GM12878 (cell line): ENCODE measurements at regions not wholly inside any gene's neighbourhood (a gene's known extent, or its start where the extent isn't known, plus 50 kb on each side); places are given as distances from the start of the nearest gene placed in this dataset.
A peak's percentile ranks its signal among the peaks of the same experiment; 100 is the strongest.

Experiments
- FOXK2 ChIP-seq: fragments of 450-650 bp; IDR thresholded peaks from 2 replicates; pipeline ENCODE4 v1.6.1; 2017; ENCODE audit warnings: mild to moderate bottlenecking, moderate library complexity
- HCFC1 ChIP-seq: fragments of 150-350 bp; IDR thresholded peaks from 2 replicates; pipeline ENCODE4 v1.6.1; 2014; ENCODE audit warnings: low read length
- HDGF ChIP-seq: fragments of 450-650 bp; IDR thresholded peaks from 2 replicates; pipeline ENCODE4 v1.6.1; 2016; ENCODE audit warnings: antibody characterized with exemption
- PAX8 ChIP-seq: fragments of 450-650 bp; IDR thresholded peaks from 2 replicates; pipeline ENCODE4 v1.6.1; 2017; ENCODE audit warnings: mild to moderate bottlenecking, moderate library complexity
- POLR2A ChIP-seq: IDR thresholded peaks from 2 replicates; pipeline ENCODE4 v1.6.1; 2011; ENCODE audit warnings: low read depth, mild to moderate bottlenecking, low read length
- RELA ChIP-seq: fragments of 450-650 bp; IDR thresholded peaks from 2 replicates; pipeline ENCODE4 v1.8.0; 2014; ENCODE audit warnings: borderline replicate concordance; ENCODE audit not compliant: partially characterized antibody
- SP1 ChIP-seq: IDR thresholded peaks from one replicate; pipeline ENCODE4 v1.6.1; 2011; ENCODE audit warnings: low read depth, low read length
- TAF1 ChIP-seq: IDR thresholded peaks from 2 replicates; pipeline ENCODE4 v1.6.1; 2011; ENCODE audit warnings: mild to moderate bottlenecking, low read depth, low read length, borderline replicate concordance
- TBL1XR1 ChIP-seq: IDR thresholded peaks from 2 replicates; pipeline ENCODE4 v1.6.1; 2012; ENCODE audit warnings: low read depth, low read length, improper control_type of control experiment
- TCF12 ChIP-seq: IDR thresholded peaks from 2 replicates; pipeline ENCODE4 v1.6.1; 2011; ENCODE audit warnings: low read depth, mild to moderate bottlenecking, low read length
- TCF3 ChIP-seq: IDR thresholded peaks from 2 replicates; pipeline ENCODE4 v1.6.1; 2012; ENCODE audit warnings: low read depth, mild to moderate bottlenecking, low read length, borderline replicate concordance; ENCODE audit not compliant: insufficient read depth
- ZNF217 ChIP-seq: fragments of 450-650 bp; IDR thresholded peaks from 2 replicates; pipeline ENCODE4 v1.6.1; 2017; ENCODE audit warnings: antibody characterized with exemption, mild to moderate bottlenecking
- TF ChIP-seq, protein P1 (sequence below): IDR thresholded peaks from 2 replicates; pipeline ENCODE4 v1.6.1; 2011; ENCODE audit warnings: borderline replicate concordance, low read depth, mild to moderate bottlenecking, moderate library complexity, low read length; ENCODE audit not compliant: insufficient read depth, poor library complexity, severe bottlenecking
- TF ChIP-seq, protein P2 (sequence below): fragments of 450-650 bp; formaldehyde crosslinking; IDR thresholded peaks from 2 replicates; pipeline ENCODE4 v1.5.0; 2022; ENCODE audit warnings: mild to moderate bottlenecking, missing genetic modification characterization
- TF ChIP-seq, protein P3 (sequence below): IDR thresholded peaks from 2 replicates; pipeline ENCODE4 v1.6.1; 2012; ENCODE audit warnings: improper control_type of control experiment, low read depth, low read length; ENCODE audit not compliant: insufficient replicate concordance
- TF ChIP-seq, protein P4 (sequence below): IDR thresholded peaks from 2 replicates; pipeline ENCODE4 v1.6.1; 2011; ENCODE audit warnings: mild to moderate bottlenecking, low read depth, low read length, moderate library complexity; ENCODE audit not compliant: insufficient replicate concordance
- TF ChIP-seq, protein P5 (sequence below): fragments of 150-350 bp; IDR thresholded peaks from 2 replicates; pipeline ENCODE4 v1.6.1; 2016; ENCODE audit warnings: low read depth, low read length

DNA sequence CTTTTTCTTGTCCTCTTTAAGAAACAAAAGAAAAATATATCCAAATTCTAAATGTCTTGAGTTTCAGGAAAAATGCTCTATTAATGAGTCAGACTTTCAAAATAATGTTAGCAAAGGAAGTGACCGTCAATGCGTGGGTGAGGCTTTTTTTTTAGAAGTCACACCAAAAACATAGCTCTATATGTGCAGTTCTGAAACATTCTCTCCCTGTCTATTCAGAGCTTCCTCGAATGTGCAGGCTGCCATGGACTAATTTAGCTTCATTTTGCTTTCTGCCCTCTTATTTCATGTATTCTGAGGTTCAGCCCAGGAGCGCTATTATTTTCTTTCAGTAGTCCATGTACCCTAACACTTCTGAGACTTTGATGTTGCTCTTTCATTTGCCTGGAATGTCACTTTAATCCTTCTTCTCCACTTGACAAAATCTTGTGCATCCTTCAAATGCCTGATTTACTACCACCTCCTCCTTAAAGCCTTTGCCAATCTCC lies 72.5 kb upstream of the RASA1 start (continued):
- TF ChIP-seq, protein P1, sequence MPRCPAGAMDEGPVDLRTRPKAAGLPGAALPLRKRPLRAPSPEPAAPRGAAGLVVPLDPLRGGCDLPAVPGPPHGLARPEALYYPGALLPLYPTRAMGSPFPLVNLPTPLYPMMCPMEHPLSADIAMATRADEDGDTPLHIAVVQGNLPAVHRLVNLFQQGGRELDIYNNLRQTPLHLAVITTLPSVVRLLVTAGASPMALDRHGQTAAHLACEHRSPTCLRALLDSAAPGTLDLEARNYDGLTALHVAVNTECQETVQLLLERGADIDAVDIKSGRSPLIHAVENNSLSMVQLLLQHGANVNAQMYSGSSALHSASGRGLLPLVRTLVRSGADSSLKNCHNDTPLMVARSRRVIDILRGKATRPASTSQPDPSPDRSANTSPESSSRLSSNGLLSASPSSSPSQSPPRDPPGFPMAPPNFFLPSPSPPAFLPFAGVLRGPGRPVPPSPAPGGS, result peak; percentile 62
- TF ChIP-seq ZNF217 (no peak), SP1 (peak; percentile 22), FOXK2 (no peak), RELA (no peak), HDGF (no peak), TAF1 (no peak), TCF12 (no peak), HCFC1 (no peak), POLR2A (no peak), TCF3 (no peak), PAX8 (no peak), TBL1XR1 (peak; percentile 62; the same call in 1 of the 2 replicates)
- TF ChIP-seq, protein P2, sequence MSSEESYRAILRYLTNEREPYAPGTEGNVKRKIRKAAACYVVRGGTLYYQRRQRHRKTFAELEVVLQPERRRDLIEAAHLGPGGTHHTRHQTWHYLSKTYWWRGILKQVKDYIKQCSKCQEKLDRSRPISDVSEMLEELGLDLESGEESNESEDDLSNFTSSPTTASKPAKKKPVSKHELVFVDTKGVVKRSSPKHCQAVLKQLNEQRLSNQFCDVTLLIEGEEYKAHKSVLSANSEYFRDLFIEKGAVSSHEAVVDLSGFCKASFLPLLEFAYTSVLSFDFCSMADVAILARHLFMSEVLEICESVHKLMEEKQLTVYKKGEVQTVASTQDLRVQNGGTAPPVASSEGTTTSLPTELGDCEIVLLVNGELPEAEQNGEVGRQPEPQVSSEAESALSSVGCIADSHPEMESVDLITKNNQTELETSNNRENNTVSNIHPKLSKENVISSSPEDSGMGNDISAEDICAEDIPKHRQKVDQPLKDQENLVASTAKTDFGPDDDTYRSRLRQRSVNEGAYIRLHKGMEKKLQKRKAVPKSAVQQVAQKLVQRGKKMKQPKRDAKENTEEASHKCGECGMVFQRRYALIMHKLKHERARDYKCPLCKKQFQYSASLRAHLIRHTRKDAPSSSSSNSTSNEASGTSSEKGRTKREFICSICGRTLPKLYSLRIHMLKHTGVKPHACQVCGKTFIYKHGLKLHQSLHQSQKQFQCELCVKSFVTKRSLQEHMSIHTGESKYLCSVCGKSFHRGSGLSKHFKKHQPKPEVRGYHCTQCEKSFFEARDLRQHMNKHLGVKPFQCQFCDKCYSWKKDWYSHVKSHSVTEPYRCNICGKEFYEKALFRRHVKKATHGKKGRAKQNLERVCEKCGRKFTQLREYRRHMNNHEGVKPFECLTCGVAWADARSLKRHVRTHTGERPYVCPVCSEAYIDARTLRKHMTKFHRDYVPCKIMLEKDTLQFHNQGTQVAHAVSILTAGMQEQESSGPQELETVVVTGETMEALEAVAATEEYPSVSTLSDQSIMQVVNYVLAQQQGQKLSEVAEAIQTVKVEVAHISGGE, result no peak
- TF ChIP-seq, protein P3, sequence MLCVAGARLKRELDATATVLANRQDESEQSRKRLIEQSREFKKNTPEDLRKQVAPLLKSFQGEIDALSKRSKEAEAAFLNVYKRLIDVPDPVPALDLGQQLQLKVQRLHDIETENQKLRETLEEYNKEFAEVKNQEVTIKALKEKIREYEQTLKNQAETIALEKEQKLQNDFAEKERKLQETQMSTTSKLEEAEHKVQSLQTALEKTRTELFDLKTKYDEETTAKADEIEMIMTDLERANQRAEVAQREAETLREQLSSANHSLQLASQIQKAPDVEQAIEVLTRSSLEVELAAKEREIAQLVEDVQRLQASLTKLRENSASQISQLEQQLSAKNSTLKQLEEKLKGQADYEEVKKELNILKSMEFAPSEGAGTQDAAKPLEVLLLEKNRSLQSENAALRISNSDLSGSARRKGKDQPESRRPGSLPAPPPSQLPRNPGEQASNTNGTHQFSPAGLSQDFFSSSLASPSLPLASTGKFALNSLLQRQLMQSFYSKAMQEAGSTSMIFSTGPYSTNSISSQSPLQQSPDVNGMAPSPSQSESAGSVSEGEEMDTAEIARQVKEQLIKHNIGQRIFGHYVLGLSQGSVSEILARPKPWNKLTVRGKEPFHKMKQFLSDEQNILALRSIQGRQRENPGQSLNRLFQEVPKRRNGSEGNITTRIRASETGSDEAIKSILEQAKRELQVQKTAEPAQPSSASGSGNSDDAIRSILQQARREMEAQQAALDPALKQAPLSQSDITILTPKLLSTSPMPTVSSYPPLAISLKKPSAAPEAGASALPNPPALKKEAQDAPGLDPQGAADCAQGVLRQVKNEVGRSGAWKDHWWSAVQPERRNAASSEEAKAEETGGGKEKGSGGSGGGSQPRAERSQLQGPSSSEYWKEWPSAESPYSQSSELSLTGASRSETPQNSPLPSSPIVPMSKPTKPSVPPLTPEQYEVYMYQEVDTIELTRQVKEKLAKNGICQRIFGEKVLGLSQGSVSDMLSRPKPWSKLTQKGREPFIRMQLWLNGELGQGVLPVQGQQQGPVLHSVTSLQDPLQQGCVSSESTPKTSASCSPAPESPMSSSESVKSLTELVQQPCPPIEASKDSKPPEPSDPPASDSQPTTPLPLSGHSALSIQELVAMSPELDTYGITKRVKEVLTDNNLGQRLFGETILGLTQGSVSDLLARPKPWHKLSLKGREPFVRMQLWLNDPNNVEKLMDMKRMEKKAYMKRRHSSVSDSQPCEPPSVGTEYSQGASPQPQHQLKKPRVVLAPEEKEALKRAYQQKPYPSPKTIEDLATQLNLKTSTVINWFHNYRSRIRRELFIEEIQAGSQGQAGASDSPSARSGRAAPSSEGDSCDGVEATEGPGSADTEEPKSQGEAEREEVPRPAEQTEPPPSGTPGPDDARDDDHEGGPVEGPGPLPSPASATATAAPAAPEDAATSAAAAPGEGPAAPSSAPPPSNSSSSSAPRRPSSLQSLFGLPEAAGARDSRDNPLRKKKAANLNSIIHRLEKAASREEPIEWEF, result no peak
- TF ChIP-seq, protein P4, sequence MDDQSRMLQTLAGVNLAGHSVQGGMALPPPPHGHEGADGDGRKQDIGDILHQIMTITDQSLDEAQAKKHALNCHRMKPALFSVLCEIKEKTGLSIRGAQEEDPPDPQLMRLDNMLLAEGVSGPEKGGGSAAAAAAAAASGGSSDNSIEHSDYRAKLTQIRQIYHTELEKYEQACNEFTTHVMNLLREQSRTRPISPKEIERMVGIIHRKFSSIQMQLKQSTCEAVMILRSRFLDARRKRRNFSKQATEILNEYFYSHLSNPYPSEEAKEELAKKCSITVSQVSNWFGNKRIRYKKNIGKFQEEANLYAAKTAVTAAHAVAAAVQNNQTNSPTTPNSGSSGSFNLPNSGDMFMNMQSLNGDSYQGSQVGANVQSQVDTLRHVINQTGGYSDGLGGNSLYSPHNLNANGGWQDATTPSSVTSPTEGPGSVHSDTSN, result no peak
- TF ChIP-seq, protein P5, sequence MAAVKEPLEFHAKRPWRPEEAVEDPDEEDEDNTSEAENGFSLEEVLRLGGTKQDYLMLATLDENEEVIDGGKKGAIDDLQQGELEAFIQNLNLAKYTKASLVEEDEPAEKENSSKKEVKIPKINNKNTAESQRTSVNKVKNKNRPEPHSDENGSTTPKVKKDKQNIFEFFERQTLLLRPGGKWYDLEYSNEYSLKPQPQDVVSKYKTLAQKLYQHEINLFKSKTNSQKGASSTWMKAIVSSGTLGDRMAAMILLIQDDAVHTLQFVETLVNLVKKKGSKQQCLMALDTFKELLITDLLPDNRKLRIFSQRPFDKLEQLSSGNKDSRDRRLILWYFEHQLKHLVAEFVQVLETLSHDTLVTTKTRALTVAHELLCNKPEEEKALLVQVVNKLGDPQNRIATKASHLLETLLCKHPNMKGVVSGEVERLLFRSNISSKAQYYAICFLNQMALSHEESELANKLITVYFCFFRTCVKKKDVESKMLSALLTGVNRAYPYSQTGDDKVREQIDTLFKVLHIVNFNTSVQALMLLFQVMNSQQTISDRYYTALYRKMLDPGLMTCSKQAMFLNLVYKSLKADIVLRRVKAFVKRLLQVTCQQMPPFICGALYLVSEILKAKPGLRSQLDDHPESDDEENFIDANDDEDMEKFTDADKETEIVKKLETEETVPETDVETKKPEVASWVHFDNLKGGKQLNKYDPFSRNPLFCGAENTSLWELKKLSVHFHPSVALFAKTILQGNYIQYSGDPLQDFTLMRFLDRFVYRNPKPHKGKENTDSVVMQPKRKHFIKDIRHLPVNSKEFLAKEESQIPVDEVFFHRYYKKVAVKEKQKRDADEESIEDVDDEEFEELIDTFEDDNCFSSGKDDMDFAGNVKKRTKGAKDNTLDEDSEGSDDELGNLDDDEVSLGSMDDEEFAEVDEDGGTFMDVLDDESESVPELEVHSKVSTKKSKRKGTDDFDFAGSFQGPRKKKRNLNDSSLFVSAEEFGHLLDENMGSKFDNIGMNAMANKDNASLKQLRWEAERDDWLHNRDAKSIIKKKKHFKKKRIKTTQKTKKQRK, result no peak
